ENCODE measurements at regions not wholly inside any gene's neighbourhood (a gene's known extent, or its start where the extent isn't known, plus 50 kb on each side); places are given as distances from the start of the nearest gene placed in this dataset.
A peak's percentile ranks its signal among the peaks of the same experiment; 100 is the strongest.

- TF ChIP-seq EGR1 (IDR thresholded peaks at IDR 0.05): no peak
- TF ChIP-seq YY1 (IDR thresholded peaks at IDR 0.05; ENCODE audit: low read depth): no peak
- TF ChIP-seq USF1 (IDR thresholded peaks at IDR 0.05): no peak
- no peak for TF ChIP-seq RAD21 (IDR thresholded peaks at IDR 0.05; ENCODE audit: low read depth)
- no peak for TF ChIP-seq FOXM1 (IDR thresholded peaks at IDR 0.05; ENCODE audit: borderline replicate concordance, low read depth)
- no peak for TF ChIP-seq CEBPB (IDR thresholded peaks at IDR 0.05)
- TF ChIP-seq TCF12 (IDR thresholded peaks at IDR 0.05; ENCODE audit: low read depth): no peak
- TF ChIP-seq, protein P1, sequence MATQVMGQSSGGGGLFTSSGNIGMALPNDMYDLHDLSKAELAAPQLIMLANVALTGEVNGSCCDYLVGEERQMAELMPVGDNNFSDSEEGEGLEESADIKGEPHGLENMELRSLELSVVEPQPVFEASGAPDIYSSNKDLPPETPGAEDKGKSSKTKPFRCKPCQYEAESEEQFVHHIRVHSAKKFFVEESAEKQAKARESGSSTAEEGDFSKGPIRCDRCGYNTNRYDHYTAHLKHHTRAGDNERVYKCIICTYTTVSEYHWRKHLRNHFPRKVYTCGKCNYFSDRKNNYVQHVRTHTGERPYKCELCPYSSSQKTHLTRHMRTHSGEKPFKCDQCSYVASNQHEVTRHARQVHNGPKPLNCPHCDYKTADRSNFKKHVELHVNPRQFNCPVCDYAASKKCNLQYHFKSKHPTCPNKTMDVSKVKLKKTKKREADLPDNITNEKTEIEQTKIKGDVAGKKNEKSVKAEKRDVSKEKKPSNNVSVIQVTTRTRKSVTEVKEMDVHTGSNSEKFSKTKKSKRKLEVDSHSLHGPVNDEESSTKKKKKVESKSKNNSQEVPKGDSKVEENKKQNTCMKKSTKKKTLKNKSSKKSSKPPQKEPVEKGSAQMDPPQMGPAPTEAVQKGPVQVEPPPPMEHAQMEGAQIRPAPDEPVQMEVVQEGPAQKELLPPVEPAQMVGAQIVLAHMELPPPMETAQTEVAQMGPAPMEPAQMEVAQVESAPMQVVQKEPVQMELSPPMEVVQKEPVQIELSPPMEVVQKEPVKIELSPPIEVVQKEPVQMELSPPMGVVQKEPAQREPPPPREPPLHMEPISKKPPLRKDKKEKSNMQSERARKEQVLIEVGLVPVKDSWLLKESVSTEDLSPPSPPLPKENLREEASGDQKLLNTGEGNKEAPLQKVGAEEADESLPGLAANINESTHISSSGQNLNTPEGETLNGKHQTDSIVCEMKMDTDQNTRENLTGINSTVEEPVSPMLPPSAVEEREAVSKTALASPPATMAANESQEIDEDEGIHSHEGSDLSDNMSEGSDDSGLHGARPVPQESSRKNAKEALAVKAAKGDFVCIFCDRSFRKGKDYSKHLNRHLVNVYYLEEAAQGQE (IDR thresholded peaks at IDR 0.05; ENCODE audit: low read depth): no peak
- no peak for TF ChIP-seq EP300 (IDR thresholded peaks at IDR 0.05; ENCODE audit: borderline replicate concordance)
- no peak for TF ChIP-seq NFIC (IDR thresholded peaks at IDR 0.05)
- no peak for TF ChIP-seq MAX (IDR thresholded peaks at IDR 0.05)
- TF ChIP-seq ZBTB7A (IDR thresholded peaks at IDR 0.05; ENCODE audit: low read depth): no peak
- no peak for TF ChIP-seq TAF1 (IDR thresholded peaks at IDR 0.05; ENCODE audit: low read depth)
- no peak for TF ChIP-seq CREB1 (IDR thresholded peaks at IDR 0.05; ENCODE audit: low read depth)
- no peak for TF ChIP-seq TEAD4 (IDR thresholded peaks at IDR 0.05)
These were observed 99.2 kb downstream of the PHETA1 start for GRCh38 chr12:111269718-111270117.

DNA sequence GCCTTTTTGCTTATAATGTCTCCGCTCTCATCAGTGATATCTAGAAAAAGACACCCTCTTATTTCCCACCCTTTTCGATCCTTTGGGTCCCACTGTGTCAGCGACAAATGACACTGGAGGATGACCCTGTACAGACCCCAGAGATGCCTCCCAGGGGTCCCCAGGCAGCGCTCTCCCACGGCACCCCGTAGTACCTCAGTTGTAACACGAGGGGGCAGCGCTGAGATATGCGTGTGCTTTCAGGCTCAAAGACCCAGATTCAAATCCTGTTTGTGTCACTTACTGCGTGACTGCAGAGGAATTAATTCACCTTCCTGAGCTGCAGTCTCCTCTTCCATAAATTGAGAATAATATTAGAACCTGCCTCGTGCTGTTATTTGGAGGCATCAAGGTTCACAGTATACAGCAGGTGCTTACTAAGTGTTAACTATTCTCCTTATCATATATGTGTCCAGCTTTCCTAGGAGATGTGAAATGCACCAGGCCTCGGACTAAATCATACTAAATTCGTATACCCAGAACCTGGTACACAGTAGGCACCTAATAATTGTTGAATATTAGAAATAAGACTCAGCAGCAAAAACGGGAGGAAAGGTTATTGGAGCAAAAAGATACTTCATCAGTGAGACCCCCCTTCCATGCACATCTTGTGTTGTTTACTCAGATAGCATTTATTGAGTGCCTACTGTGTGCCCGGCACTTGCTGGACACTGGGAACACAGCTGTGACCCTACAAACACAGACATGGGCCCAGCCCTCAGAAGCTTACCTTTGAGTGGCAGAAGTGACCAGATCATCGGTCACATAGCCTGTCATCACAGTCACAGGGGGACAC lies 99.9 kb downstream of the PHETA1 start:
- TF ChIP-seq ZBTB7A (IDR thresholded peaks at IDR 0.05; ENCODE audit: low read depth) (0 out of 2 replicates have a peak, but pooled peaks have one; percentile 41), RAD21 (IDR thresholded peaks at IDR 0.05; ENCODE audit: low read depth) (peak; percentile 51), USF1 (IDR thresholded peaks at IDR 0.05) (no peak), NFIC (IDR thresholded peaks at IDR 0.05) (no peak), EGR1 (IDR thresholded peaks at IDR 0.05) (no peak)

- TF ChIP-seq, protein P1 (IDR thresholded peaks at IDR 0.05; ENCODE audit: low read depth): no peak
- TF ChIP-seq CREB1 (IDR thresholded peaks at IDR 0.05; ENCODE audit: low read depth) (no peak), TAF1 (IDR thresholded peaks at IDR 0.05; ENCODE audit: low read depth) (no peak), EP300 (IDR thresholded peaks at IDR 0.05; ENCODE audit: borderline replicate concordance) (no peak), EGR1 (IDR thresholded peaks at IDR 0.05) (no peak), ZBTB7A (IDR thresholded peaks at IDR 0.05; ENCODE audit: low read depth) (no peak), MAX (IDR thresholded peaks at IDR 0.05) (no peak), RAD21 (IDR thresholded peaks at IDR 0.05; ENCODE audit: low read depth) (no peak), YY1 (IDR thresholded peaks at IDR 0.05; ENCODE audit: low read depth) (no peak), TCF12 (IDR thresholded peaks at IDR 0.05; ENCODE audit: low read depth) (no peak), TEAD4 (IDR thresholded peaks at IDR 0.05) (no peak)
These were observed 101.8 kb downstream of the PHETA1 start for GRCh38 chr12:111267144-111267543.

DNA sequence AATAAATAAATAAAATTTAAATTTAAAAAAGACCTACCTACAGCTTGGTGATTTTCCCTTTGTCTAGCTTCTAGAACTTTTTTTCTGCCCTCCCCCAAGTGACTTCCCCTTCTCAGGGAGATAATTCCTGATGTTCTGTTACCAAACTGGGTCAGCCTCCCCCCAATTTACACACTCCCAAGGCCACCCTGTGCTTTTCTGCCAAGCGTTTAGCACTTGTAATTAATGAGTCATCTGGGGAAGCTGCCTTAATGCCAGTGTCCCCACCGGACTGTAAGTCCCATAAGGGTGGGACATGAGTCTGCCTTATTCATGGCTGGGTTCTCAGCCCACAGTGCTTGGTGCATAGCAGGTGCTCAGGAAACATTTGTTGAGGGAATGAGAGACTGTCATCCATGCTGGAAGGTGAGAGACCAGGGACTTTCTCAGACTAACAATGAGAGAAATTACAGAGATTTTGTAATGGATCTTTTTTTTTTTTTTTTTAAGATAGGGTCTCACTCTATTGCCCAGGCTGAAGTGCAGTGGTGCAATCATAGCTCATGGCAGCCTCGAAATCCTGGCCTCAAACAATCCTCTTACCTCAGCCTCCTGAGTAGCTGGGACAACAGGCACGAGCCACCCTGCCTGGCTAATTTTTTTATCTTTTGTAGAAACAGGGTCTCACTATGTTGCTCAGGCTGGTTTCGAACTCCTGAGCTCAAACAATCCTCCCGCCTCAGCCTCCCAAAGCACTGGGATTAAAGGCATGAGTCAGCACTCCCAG lies 106.8 kb downstream of the PHETA1 start:
- TF ChIP-seq RAD21 (IDR thresholded peaks at IDR 0.05; ENCODE audit: low read depth) (no peak), TEAD4 (IDR thresholded peaks at IDR 0.05) (no peak), TCF12 (IDR thresholded peaks at IDR 0.05; ENCODE audit: low read depth) (no peak), MAX (IDR thresholded peaks at IDR 0.05) (no peak), CEBPB (IDR thresholded peaks at IDR 0.05) (no peak)

DNA sequence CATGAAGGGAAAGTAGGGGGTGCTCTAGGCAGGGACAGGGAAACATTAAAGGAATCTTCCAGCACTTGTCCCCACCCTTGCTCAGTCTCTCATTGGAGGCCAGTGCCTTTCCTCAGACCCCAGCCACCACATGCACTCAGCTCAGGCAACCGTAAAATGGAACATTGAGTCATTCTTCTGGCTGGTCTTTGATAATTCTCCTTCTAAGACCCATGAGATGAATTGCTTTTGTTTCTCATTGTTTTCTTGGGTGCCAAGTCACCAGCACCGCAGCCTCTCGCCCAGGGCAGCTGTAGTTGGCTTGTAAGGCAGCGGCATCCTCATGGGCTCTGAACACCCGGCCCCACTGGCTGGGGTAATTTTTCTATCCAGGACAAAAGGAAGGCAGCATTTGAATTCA lies 108.2 kb downstream of the PHETA1 start:
- TF ChIP-seq TAF1 (IDR thresholded peaks at IDR 0.05; ENCODE audit: low read depth) (no peak), MAX (IDR thresholded peaks at IDR 0.05) (no peak), ZBTB7A (IDR thresholded peaks at IDR 0.05; ENCODE audit: low read depth) (no peak), TEAD4 (IDR thresholded peaks at IDR 0.05) (no peak), EP300 (IDR thresholded peaks at IDR 0.05; ENCODE audit: borderline replicate concordance) (no peak), RAD21 (IDR thresholded peaks at IDR 0.05; ENCODE audit: low read depth) (no peak), EGR1 (IDR thresholded peaks at IDR 0.05) (no peak), NFIC (IDR thresholded peaks at IDR 0.05) (no peak), CEBPB (IDR thresholded peaks at IDR 0.05) (no peak), TCF12 (IDR thresholded peaks at IDR 0.05; ENCODE audit: low read depth) (no peak), FOXM1 (IDR thresholded peaks at IDR 0.05; ENCODE audit: borderline replicate concordance, low read depth) (no peak), YY1 (IDR thresholded peaks at IDR 0.05; ENCODE audit: low read depth) (no peak), CREB1 (IDR thresholded peaks at IDR 0.05; ENCODE audit: low read depth) (no peak)
- TF ChIP-seq, protein P1 (IDR thresholded peaks at IDR 0.05; ENCODE audit: low read depth): no peak

All from Ishikawa (cell line).